MM.1S (cell line): ENCODE measurements at regions not wholly inside any gene's neighbourhood (a gene's known extent, or its start where the extent isn't known, plus 50 kb on each side); places are given as distances from the start of the nearest gene placed in this dataset.

ENCODE experiments used
- DNase-seq: peaks from one replicate; pipeline ENCODE4 v3.0.0-alpha.2; 2015
- H2AFZ ChIP-seq: fragments of 300-600 bp; sonication (generic); 2 replicates; pipeline ENCODE4 v1.6.0; 2016; ENCODE audit warnings: antibody characterized with exemption, low read length
- H3F3A ChIP-seq: fragments of 300-600 bp; sonication (generic); 2 replicates; pipeline ENCODE4 v1.6.1; 2016; ENCODE audit warnings: mild to moderate bottlenecking, antibody characterized with exemption, low read length, moderate library complexity, mixed read lengths; ENCODE audit not compliant: insufficient read depth
- H3K27ac ChIP-seq: fragments of 300-600 bp; sonication (generic); 2 replicates; pipeline ENCODE4 v1.5.1; 2016; ENCODE audit warnings: mild to moderate bottlenecking, low read length
- H3K27me3 ChIP-seq: fragments of 300-600 bp; sonication (generic); replicated peaks from 2 replicates; pipeline ENCODE4 v1.6.0; 2016; ENCODE audit warnings: low read length; ENCODE audit not compliant: insufficient read depth
- H3K36me3 ChIP-seq: fragments of 300-600 bp; sonication (generic); replicated peaks from 2 replicates; pipeline ENCODE4 v1.6.1; 2016; ENCODE audit warnings: mild to moderate bottlenecking, low read length, mixed read lengths; ENCODE audit not compliant: insufficient read depth
- H3K4me1 ChIP-seq: fragments of 300-600 bp; sonication (generic); 2 replicates; pipeline ENCODE4 v1.6.1; 2016; ENCODE audit warnings: low read length, mixed read lengths
- H3K4me2 ChIP-seq: fragments of 300-600 bp; sonication (generic); 2 replicates; pipeline ENCODE4 v1.6.0; 2016; ENCODE audit warnings: low read depth, low read length
- H3K4me3 ChIP-seq: fragments of 300-600 bp; sonication (generic); 2 replicates; pipeline ENCODE4 v1.5.1; 2016; ENCODE audit warnings: low read length, mixed read lengths
- H3K79me2 ChIP-seq: fragments of 300-600 bp; sonication (generic); 2 replicates; pipeline ENCODE4 v1.6.1; 2016; ENCODE audit warnings: mixed run types, low read length, mixed read lengths
- H3K9ac ChIP-seq: fragments of 300-600 bp; sonication (generic); 2 replicates; pipeline ENCODE4 v1.6.1; 2016; ENCODE audit warnings: low read length, mixed read lengths
- H3K9me2 ChIP-seq: fragments of 300-600 bp; sonication (generic); replicated peaks from 2 replicates; pipeline ENCODE4 v1.6.1; 2016; ENCODE audit warnings: mild to moderate bottlenecking, low read length, mixed read lengths; ENCODE audit not compliant: insufficient read depth
- H3K9me3 ChIP-seq: fragments of 300-600 bp; sonication (generic); replicated peaks from 2 replicates; pipeline ENCODE4 v1.6.1; 2016; ENCODE audit warnings: mild to moderate bottlenecking, low read length, mixed read lengths; ENCODE audit not compliant: insufficient read depth
- H4K20me1 ChIP-seq: fragments of 300-600 bp; sonication (generic); 2 replicates; pipeline ENCODE4 v1.6.1; 2016; ENCODE audit warnings: mild to moderate bottlenecking, low read length, moderate library complexity, mixed read lengths; ENCODE audit not compliant: insufficient read depth
- CTCF ChIP-seq: fragments of 300-600 bp; sonication (generic); IDR thresholded peaks from 2 replicates; pipeline ENCODE4 v1.5.1; 2016; ENCODE audit warnings: antibody characterized with exemption, low read length, mixed read lengths
- EZH2 ChIP-seq: fragments of 300-600 bp; sonication (generic); optimal IDR thresholded peaks from 2 replicates; pipeline ENCODE3; 2017; ENCODE audit warnings: low read depth, mild to moderate bottlenecking, antibody characterized with exemption, low read length, mixed read lengths
- EZH2phosphoT487 ChIP-seq: fragments of 300-600 bp; sonication (generic); IDR thresholded peaks from 2 replicates; pipeline ENCODE4 v1.6.1; 2018; ENCODE audit warnings: antibody characterized with exemption, low read length

GRCh38 chr16:51960931-51961330 is 586.0 kb downstream of the TOX3 start:
- H3K4me2 ChIP-seq: no peak overlapping the region
- TF ChIP-seq CTCF (no peak), EZH2phosphoT487 (no peak), EZH2 (no peak)
- no peaks in the 10 kb centered on the region for H4K20me1 ChIP-seq
- no peaks in the 10 kb centered on the region for H3K4me1 ChIP-seq
- no peak overlapping the region for H3K4me3 ChIP-seq
- no peak overlapping the region for H3K9ac ChIP-seq
- H2AFZ ChIP-seq: no peak overlapping the region
- no peaks in the 10 kb centered on the region for H3K9me3 ChIP-seq
- DNase-seq: no peak
- H3K27ac ChIP-seq: no peak overlapping the region
- no peaks in the 10 kb centered on the region for H3K9me2 ChIP-seq
- no peaks in the 10 kb centered on the region for H3K79me2 ChIP-seq
- no peaks in the 10 kb centered on the region for H3K36me3 ChIP-seq
- no peaks in the 10 kb centered on the region for H3F3A ChIP-seq
- no peaks in the 10 kb centered on the region for H3K27me3 ChIP-seq

- Histone ChIP-seq H3K79me2 (no peaks in the 10 kb centered on the region), H3K4me3 (no peak overlapping the region), H3K27me3 (no peaks in the 10 kb centered on the region), H2AFZ (no peak overlapping the region), H3K4me2 (no peak overlapping the region), H3K9ac (no peak overlapping the region), H4K20me1 (no peaks in the 10 kb centered on the region), H3K9me3 (no peaks in the 10 kb centered on the region), H3K36me3 (no peaks in the 10 kb centered on the region), H3K4me1 (no peaks in the 10 kb centered on the region), H3F3A (no peaks in the 10 kb centered on the region), H3K9me2 (no peaks in the 10 kb centered on the region), H3K27ac (no peak overlapping the region)
- no peak for DNase-seq
- no peak for TF ChIP-seq EZH2phosphoT487
Measured at GRCh38 chr16:51953286-51953985, 593.5 kb downstream of the TOX3 start.

- Histone ChIP-seq H2AFZ (no peak overlapping the region), H3K27ac (no peak overlapping the region), H3F3A (no peaks in the 10 kb centered on the region), H3K9ac (no peak overlapping the region), H3K27me3 (no peaks in the 10 kb centered on the region), H3K4me2 (no peak overlapping the region), H3K4me1 (no peaks in the 10 kb centered on the region), H3K4me3 (no peak overlapping the region), H3K9me2 (no peaks in the 10 kb centered on the region), H4K20me1 (no peaks in the 10 kb centered on the region), H3K36me3 (no peaks in the 10 kb centered on the region), H3K9me3 (no peaks in the 10 kb centered on the region), H3K79me2 (no peaks in the 10 kb centered on the region)
- TF ChIP-seq EZH2phosphoT487 (no peak), CTCF (no peak), EZH2 (no peak)
- DNase-seq: no peak
Measured at GRCh38 chr16:51952500-51952899, 594.4 kb downstream of the TOX3 start.

DNA sequence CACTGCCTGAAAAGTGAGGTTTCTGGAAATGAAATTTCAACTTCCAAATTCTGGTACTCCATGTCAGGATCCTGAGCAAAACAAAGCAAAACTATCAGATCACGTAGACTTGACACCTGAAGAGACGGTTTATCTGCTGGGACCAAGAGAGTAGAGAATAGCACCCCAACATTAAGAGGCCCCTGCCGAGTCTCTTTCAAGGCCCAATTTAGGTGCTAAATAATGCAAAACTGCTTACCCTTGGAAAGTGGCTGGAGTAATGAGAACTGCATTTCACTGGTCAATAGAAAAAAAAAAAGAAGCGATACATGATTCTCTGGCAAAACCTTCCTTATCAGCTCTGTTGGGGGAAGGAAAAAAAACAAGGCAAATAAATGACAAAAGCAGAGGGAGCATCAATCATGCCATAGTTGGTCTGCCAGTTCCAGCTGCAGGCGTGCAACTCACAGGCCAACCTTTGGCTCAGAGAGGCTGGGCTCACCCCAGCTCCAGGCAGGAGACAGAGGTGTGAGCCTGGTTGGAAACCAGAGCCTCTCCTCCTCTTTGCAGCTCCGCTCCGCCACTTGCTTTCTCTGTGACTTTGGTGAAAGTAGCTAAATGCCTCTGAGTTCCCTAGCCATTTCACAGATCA is 595.2 kb downstream of the TOX3 start:
- Histone ChIP-seq H3K4me2 (no peak overlapping the region), H3K27me3 (no peaks in the 10 kb centered on the region), H3F3A (no peaks in the 10 kb centered on the region), H3K27ac (no peak overlapping the region), H4K20me1 (no peaks in the 10 kb centered on the region), H3K36me3 (no peaks in the 10 kb centered on the region), H3K79me2 (no peaks in the 10 kb centered on the region), H3K9me3 (no peaks in the 10 kb centered on the region), H3K4me3 (no peak overlapping the region), H2AFZ (no peak overlapping the region), H3K9ac (no peak overlapping the region), H3K4me1 (no peaks in the 10 kb centered on the region), H3K9me2 (no peaks in the 10 kb centered on the region)
- DNase-seq: no peak
- TF ChIP-seq EZH2 (no peak), CTCF (no peak), EZH2phosphoT487 (no peak)
